ENCODE measurements at regions not wholly inside any gene's neighbourhood (a gene's known extent, or its start where the extent isn't known, plus 50 kb on each side); places are given as distances from the start of the nearest gene placed in this dataset.
A peak's percentile ranks its signal among the peaks of the same experiment; 100 is the strongest.

DNA sequence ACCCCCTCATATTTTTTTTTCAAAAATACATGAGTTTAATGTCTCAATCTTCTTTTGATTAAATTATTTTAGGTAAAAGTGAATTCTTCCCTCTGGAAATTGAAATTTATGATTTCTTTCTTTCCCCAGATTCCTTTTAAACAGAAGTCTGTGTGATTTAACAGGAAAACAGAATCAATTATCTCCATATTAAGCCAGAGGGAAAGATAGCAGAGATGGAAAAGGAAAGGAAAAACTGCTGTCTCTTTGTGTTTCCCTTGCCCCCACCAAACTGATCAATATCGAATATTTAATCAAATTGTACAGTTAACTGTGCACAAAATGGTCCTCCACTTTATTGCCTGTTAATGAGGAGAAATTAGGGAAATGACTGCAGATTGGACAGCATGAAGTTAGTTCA lies 203.5 kb upstream of the NECTIN3 start:
- Histone ChIP-seq H3K27me3 (no peaks in the 10 kb centered on the region), H3K36me3 (no peaks in the 10 kb centered on the region), H3K9me3 (no peaks in the 10 kb centered on the region), H3K4me3 (ENCODE audit: low read depth, low read length) (no peak overlapping the region), H3K4me1 (peaks cover 18% of the 10 kb centered on the region)
- DNase-seq, result peak; percentile 11
- TF ChIP-seq, protein P1, sequence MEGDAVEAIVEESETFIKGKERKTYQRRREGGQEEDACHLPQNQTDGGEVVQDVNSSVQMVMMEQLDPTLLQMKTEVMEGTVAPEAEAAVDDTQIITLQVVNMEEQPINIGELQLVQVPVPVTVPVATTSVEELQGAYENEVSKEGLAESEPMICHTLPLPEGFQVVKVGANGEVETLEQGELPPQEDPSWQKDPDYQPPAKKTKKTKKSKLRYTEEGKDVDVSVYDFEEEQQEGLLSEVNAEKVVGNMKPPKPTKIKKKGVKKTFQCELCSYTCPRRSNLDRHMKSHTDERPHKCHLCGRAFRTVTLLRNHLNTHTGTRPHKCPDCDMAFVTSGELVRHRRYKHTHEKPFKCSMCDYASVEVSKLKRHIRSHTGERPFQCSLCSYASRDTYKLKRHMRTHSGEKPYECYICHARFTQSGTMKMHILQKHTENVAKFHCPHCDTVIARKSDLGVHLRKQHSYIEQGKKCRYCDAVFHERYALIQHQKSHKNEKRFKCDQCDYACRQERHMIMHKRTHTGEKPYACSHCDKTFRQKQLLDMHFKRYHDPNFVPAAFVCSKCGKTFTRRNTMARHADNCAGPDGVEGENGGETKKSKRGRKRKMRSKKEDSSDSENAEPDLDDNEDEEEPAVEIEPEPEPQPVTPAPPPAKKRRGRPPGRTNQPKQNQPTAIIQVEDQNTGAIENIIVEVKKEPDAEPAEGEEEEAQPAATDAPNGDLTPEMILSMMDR (IDR thresholded peaks at IDR 0.05; ENCODE audit: low read depth, low read length), result no peak

DNA sequence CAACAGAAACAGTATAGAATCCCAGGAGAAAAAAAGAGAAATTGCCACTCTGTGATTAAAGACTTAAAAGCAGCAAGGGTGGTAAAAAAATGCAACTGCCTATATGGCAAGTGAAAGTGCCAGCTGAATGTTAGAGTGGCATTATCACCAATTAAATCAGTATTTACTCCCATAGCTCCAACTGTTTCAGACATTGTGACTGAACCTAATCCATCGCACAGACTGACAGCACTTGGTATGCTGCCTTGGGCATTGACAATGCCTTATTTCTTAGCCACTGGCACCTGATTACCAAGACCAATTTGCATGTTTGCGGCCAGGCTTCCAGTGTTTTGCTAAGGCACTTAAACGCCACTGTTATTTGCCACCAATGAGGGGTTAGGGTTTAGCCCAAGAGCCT lies 201.9 kb upstream of the NECTIN3 start:
- Histone ChIP-seq H3K27me3 (no peaks in the 10 kb centered on the region), H3K4me3 (ENCODE audit: low read depth, low read length) (no peak overlapping the region), H3K9me3 (no peaks in the 10 kb centered on the region), H3K36me3 (no peaks in the 10 kb centered on the region), H3K4me1 (peaks cover 18% of the 10 kb centered on the region)
- TF ChIP-seq, protein P1 (IDR thresholded peaks at IDR 0.05; ENCODE audit: low read depth, low read length), result no peak
- no peak for DNase-seq

DNA sequence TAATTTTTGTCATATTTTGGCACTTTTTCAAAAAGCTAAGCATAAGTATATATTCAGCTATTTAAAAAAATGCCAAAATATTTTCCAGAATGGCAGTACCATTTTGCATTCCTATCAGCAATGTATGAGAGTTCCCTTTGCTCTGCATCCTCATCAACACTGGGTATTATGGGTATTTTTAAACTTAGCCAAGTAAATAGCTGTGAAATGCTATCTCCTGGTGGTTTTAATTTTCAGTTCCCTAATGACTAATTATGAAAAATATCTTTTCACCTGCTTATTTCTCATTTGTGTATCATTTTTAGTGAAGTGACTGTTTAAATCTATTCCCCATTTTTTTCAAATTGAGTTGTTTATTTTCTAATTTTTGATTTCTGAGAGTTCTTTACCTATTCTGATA lies 199.7 kb upstream of the NECTIN3 start:
- Histone ChIP-seq H3K4me1 (peaks cover 18% of the 10 kb centered on the region), H3K27me3 (no peaks in the 10 kb centered on the region), H3K4me3 (ENCODE audit: low read depth, low read length) (no peak overlapping the region)

DNA sequence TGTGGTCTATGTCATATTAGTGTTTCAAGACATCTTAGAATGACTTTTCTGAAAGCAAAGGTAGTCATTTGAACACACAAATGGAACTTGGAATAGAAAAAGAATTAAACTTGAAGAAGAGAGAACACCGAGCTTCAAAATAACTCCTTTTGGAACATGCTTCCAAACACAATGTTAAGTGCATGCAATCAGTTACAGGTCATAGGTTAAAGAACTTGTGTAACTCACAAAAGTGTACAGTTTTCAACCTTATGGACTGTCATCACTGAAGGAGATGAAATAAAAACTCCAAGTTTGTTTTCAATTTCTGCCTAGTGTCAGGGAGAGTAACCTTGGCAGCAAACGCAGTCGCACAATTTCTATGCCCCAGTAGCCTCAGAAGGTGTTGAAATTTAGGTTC lies 192.9 kb upstream of the NECTIN3 start:
- TF ChIP-seq, protein P1 (IDR thresholded peaks at IDR 0.05; ENCODE audit: low read depth, low read length), result no peak
- Histone ChIP-seq H3K4me1 (no peaks in the 10 kb centered on the region), H3K4me3 (ENCODE audit: low read depth, low read length) (no peak overlapping the region), H3K9me3 (no peaks in the 10 kb centered on the region), H3K36me3 (no peaks in the 10 kb centered on the region), H3K27me3 (no peaks in the 10 kb centered on the region)
- no peak for DNase-seq

More for the DNA sequence above, 199.7 kb upstream of the NECTIN3 start:
- Histone ChIP-seq H3K9me3 (no peaks in the 10 kb centered on the region), H3K36me3 (no peaks in the 10 kb centered on the region)
- TF ChIP-seq, protein P1 (IDR thresholded peaks at IDR 0.05; ENCODE audit: low read depth, low read length), result no peak
- DNase-seq, result no peak

DNA sequence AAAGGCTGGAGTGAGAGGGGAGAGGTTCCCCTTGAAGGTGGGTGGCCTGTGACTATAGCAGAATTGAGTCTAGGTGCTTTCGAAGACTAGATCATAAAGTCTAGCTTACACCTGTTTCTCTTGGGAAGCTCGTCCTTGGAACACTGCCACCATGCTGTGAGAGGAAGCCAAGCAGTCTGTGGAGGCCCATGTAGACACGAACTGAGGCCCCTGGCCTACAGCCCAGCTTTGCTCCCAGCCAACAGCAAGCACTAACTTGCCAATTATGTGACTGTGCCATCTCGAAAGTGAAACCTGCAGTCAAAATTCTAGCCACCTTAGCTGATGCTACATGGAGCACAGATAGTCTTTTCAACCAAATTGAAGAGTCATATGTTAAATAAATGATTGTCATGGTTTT lies 190.5 kb upstream of the NECTIN3 start:
- TF ChIP-seq, protein P1 (IDR thresholded peaks at IDR 0.05; ENCODE audit: low read depth, low read length), result peak; percentile 71
- peak; percentile 71 for DNase-seq
- Histone ChIP-seq H3K4me1 (no peaks in the 10 kb centered on the region), H3K36me3 (no peaks in the 10 kb centered on the region), H3K4me3 (ENCODE audit: low read depth, low read length) (no peak overlapping the region), H3K27me3 (no peaks in the 10 kb centered on the region), H3K9me3 (no peaks in the 10 kb centered on the region)

DNA sequence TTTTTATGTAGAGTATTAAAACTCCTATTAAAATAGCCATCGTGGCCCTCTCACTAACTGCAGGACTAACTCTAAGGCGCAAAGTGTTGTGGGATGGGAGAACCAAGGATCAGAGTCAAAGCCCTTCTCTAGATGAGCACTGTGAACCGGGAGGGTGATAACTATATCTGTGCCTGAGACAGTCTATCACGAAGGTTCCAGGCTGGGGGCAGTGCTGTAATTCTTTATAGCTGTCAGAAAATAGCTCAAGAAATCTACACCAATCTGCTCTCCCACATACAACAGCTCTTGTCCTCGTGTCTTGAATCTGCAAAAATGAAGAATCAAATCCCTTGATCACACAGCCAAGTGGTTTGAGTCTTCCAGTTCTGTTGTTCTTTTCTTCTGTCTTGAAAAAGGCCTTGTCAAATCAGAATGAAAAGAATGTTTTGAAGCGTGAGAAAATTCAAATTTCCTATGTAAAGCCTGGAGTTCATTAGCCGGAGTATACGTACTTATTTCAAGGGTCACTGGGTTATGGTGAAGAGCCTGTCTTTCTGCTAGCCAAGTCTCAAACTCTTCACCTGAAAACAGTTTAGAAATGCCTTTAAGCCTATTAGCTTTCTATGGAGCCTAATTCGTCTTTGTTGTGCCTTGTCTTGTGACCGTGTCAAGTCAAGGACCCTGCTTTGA lies 185.3 kb upstream of the NECTIN3 start:
- no peaks in the 10 kb centered on the region for H3K9me3 ChIP-seq
- no peaks in the 10 kb centered on the region for H3K27me3 ChIP-seq
- H3K4me3 ChIP-seq (ENCODE audit: low read depth, low read length), result no peak overlapping the region
- H3K4me1 ChIP-seq, result no peaks in the 10 kb centered on the region
- no peaks in the 10 kb centered on the region for H3K36me3 ChIP-seq
- DNase-seq, result no peak
- TF ChIP-seq, protein P1 (IDR thresholded peaks at IDR 0.05; ENCODE audit: low read depth, low read length), result no peak

Data from BE2C (cell line).